ENCODE measurements at regions not wholly inside any gene's neighbourhood (a gene's known extent, or its start where the extent isn't known, plus 50 kb on each side); places are given as distances from the start of the nearest gene placed in this dataset.

DNA sequence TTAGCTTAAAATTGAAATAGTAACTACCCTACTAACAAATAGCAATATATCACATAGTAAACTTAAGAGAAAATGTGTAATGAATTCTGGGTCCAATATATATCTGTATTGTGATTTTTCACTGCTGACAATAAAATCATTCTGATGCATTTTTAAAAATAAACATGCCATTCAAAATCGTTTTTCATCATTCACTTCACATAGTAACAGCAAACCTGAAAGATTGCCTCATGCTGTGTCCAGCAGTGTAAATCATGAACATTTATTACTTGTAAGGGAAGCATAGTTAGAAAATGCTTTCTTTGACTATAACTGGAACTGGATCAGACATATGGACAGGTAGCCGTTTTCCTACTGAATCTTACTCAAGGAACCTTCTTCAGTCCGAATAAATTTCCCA, 446.1 kb downstream of the UTRN start:
- Mint-ChIP-seq H3K36me3 (ENCODE audit: low read depth) (peaks cover 31% of the 10 kb centered on the region), H3K9me3 (no peaks in the 10 kb centered on the region), H3K4me3 (no peak overlapping the region), H3K27ac (no peak overlapping the region), H3K4me1 (ENCODE audit: low read depth) (peaks cover 36% of the 10 kb centered on the region), H3K27me3 (no peaks in the 10 kb centered on the region)

DNA sequence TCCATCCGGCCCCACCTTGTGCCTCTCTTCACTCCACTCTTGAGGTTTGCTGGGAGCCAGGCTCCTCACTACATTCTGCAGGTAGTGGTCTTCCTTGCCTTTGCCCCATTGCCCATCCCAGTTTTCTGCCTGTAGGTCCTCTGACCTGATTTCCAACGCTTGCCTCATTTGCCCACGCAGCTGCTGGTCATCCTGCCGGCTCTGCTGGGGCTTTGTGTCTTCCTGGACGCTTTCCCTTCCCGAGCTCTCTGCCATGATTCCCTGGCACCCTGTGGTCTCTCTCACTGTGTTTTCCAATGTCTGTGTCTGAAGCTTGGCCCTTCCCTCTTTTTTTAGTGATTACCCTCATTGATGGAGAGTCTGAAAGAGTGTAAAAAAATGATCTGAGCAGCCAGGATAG, 451.6 kb downstream of the UTRN start:
- Mint-ChIP-seq H3K4me1 (ENCODE audit: low read depth) (no peaks in the 10 kb centered on the region), H3K27me3 (no peaks in the 10 kb centered on the region), H3K4me3 (no peak overlapping the region), H3K36me3 (ENCODE audit: low read depth) (peaks cover 40% of the 10 kb centered on the region), H3K27ac (no peak overlapping the region), H3K9me3 (no peaks in the 10 kb centered on the region)

DNA sequence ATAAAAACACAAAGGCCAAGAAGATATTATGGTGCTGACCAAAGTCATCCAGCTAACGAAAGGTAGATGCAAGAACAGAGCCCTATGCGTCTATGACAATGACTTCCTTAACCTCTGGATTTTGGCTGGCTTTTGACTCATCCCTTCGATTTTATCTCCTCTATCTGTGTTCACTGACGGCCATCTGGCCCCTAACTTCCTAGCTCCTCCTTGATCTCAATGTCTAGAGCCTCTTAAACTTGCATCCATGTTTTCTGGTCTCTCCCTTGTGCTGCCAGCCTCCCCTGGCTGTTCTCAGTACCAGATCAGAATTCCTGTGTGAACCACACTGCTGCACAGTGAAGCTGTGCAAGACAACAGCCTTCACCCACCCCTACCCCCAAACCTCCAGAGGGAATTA, 452.9 kb downstream of the UTRN start:
- no peak overlapping the region for H3K4me3 Mint-ChIP-seq
- no peaks in the 10 kb centered on the region for H3K4me1 Mint-ChIP-seq (ENCODE audit: low read depth)
- H3K27me3 Mint-ChIP-seq = no peaks in the 10 kb centered on the region
- no peaks in the 10 kb centered on the region for H3K9me3 Mint-ChIP-seq
- H3K36me3 Mint-ChIP-seq (ENCODE audit: low read depth) = peaks cover 41% of the 10 kb centered on the region
- H3K27ac Mint-ChIP-seq = no peak overlapping the region

DNA sequence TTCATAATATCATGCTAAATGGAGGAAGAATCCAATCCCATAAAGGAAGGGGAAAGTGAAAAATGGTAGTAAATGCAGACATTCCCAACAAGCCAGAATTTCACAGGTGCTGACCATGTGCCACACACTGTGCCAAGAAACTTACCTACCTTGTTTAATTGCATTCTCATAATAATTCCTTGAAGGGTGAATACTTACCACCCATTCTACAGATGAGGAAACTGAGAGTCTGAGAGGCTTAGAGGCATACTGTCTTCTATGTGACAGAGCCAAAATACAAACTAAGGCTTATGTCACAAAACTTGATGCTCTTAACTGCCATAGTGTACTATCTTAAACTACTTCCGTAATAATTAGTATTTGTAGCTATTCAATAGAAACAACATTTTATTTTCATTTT, 454.7 kb downstream of the UTRN start:
- no peaks in the 10 kb centered on the region for H3K27me3 Mint-ChIP-seq
- no peak overlapping the region for H3K27ac Mint-ChIP-seq
- no peaks in the 10 kb centered on the region for H3K9me3 Mint-ChIP-seq
- peaks cover 27% of the 10 kb centered on the region for H3K36me3 Mint-ChIP-seq (ENCODE audit: low read depth)
- H3K4me3 Mint-ChIP-seq = no peak overlapping the region
- H3K4me1 Mint-ChIP-seq (ENCODE audit: low read depth) = no peaks in the 10 kb centered on the region

DNA sequence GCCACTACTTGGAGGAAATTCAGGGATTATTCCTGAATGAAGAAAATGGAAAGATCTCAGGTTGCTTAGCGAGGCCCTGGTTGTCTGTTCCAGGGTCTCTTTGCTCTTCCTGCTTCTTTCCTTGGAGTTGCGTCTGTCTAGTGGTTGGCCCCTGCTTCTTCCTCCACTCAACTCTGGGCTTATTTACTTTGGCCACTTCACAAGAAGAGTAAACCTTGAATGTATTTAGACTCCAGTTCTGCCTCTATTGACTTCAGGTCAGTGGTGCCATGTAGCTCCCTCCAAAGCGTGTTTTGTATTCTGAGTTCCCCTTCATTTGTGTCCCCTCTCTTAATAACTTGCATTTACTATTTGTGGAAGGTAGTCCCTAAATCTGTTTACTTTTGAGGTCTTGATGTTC, 456.5 kb downstream of the UTRN start:
- H3K27ac Mint-ChIP-seq = no peak overlapping the region
- H3K27me3 Mint-ChIP-seq = no peaks in the 10 kb centered on the region
- H3K4me3 Mint-ChIP-seq = no peak overlapping the region
- peaks cover 22% of the 10 kb centered on the region for H3K36me3 Mint-ChIP-seq (ENCODE audit: low read depth)
- peaks cover 1% of the 10 kb centered on the region for H3K4me1 Mint-ChIP-seq (ENCODE audit: low read depth)
- no peaks in the 10 kb centered on the region for H3K9me3 Mint-ChIP-seq

DNA sequence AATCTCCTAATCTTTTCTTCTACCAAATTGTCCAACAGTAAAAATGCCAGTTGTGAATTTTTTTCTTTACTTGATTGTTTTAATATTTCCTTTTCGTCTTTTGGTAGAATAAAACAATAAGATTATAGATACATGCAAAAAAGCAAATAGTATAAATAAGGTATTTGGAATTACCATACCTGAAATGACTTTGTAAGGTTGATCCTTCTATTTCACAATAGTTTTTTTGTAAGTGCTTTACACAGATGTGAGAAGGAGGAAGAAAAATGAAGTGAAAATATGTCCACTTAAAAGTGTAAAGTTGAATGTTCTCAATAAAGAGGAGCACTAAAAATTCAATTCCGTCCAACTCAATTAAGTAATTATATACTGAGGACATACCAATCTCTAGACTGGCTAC, 457.6 kb downstream of the UTRN start:
- peaks cover 20% of the 10 kb centered on the region for H3K36me3 Mint-ChIP-seq (ENCODE audit: low read depth)
- H3K9me3 Mint-ChIP-seq = no peaks in the 10 kb centered on the region
- H3K4me1 Mint-ChIP-seq (ENCODE audit: low read depth) = peaks cover 11% of the 10 kb centered on the region
- H3K27me3 Mint-ChIP-seq = no peaks in the 10 kb centered on the region
- H3K4me3 Mint-ChIP-seq = no peak overlapping the region
- no peak overlapping the region for H3K27ac Mint-ChIP-seq

DNA sequence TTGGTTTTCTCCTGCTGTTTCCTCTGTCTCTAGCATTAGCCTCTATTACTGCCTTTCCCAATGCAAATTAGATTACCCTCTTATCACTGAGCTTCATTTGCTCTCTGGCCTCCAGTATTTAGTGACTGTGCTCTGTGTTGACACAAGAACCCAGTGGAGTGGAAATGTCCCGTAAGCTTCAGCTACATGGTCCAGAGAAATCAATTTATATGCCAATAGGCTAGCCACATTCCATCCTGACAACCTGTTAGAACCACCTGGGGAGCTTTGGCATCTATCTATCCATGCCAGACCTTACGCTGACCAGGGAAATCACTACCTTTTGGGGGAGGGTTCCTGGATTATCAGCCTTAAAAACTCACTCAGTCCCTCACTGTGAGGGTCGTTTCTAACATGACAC, 459.6 kb downstream of the UTRN start:
- no peaks in the 10 kb centered on the region for H3K27me3 Mint-ChIP-seq
- H3K4me3 Mint-ChIP-seq = no peak overlapping the region
- H3K4me1 Mint-ChIP-seq (ENCODE audit: low read depth) = peaks cover 11% of the 10 kb centered on the region
- peak overlapping the region; percentile 5 for H3K27ac Mint-ChIP-seq
- no peaks in the 10 kb centered on the region for H3K9me3 Mint-ChIP-seq
- peaks cover 18% of the 10 kb centered on the region for H3K36me3 Mint-ChIP-seq (ENCODE audit: low read depth)

DNA sequence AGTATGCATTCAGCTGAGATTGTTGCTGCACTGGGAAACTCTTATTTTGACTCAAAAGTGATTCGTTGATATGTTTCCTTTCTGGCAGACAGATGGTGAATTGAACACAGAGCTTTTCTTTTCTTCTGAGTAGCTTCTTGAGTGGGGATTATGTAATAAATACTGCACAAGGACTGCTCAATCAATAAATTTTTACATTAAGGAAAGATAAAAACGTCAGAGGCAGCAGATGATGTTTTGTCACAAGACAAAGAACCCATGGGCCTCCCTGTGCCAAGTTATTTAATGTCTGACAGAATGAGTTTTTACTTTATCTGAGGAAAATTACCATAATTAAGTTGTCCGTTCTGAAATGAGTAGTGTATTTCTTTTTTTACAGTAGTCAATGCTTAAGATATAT, 460.3 kb downstream of the UTRN start:
- Mint-ChIP-seq H3K27ac (no peak overlapping the region), H3K36me3 (ENCODE audit: low read depth) (peaks cover 23% of the 10 kb centered on the region), H3K27me3 (no peaks in the 10 kb centered on the region), H3K4me1 (ENCODE audit: low read depth) (peaks cover 11% of the 10 kb centered on the region), H3K4me3 (no peak overlapping the region), H3K9me3 (no peaks in the 10 kb centered on the region)

DNA sequence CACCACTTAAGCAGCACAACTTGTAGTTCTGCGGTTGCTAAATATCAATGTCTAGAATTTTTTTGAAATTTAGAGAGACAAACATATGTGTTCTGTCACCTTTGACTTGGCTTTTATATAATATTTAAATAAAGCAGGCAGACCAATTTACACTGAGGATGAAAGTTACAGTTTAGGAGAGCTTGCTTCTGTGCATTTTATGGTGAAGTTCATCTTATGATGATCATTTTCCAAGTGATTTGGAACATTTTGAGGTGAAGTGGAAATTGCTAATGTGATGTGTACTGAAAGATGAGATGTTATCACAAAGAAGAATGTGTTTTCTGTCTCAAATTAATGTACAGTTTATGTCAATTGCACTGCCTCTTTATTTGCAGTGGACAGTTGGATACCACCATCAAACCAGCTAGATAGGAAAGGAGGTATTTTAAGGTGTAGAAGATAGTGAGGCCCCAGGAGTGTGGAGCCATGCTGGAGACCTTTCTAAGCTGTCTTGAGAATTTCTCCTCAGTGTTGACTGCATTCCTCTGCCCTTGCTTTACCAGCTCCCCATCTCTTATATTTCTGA, 461.9 kb downstream of the UTRN start:
- H3K27ac Mint-ChIP-seq = peak overlapping the region; percentile 69
- no peaks in the 10 kb centered on the region for H3K27me3 Mint-ChIP-seq
- H3K4me3 Mint-ChIP-seq = no peak overlapping the region
- peaks cover 11% of the 10 kb centered on the region for H3K4me1 Mint-ChIP-seq (ENCODE audit: low read depth)
- no peaks in the 10 kb centered on the region for H3K9me3 Mint-ChIP-seq
- H3K36me3 Mint-ChIP-seq (ENCODE audit: low read depth) = peaks cover 22% of the 10 kb centered on the region

DNA sequence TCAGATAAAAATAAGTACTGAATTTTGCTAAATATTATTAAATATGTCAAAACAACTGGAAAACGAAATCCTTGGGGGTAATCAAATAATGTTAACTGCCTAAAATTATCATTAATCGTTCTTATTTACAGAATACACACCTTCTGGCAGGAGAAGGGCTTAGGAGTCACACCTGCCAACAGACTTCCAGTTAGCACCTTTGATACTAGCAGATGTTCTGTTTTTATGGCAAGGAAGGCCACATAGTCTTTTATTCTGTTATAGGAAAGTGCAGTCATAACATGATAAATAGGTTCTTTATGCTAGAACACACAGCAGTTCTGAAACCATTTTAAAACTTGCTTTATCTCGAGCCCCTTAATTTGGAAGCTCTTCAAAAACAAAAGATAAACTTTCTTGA, 464.1 kb downstream of the UTRN start:
- no peak overlapping the region for H3K4me3 Mint-ChIP-seq
- H3K4me1 Mint-ChIP-seq (ENCODE audit: low read depth) = peaks cover 11% of the 10 kb centered on the region
- no peak overlapping the region for H3K27ac Mint-ChIP-seq

DNA sequence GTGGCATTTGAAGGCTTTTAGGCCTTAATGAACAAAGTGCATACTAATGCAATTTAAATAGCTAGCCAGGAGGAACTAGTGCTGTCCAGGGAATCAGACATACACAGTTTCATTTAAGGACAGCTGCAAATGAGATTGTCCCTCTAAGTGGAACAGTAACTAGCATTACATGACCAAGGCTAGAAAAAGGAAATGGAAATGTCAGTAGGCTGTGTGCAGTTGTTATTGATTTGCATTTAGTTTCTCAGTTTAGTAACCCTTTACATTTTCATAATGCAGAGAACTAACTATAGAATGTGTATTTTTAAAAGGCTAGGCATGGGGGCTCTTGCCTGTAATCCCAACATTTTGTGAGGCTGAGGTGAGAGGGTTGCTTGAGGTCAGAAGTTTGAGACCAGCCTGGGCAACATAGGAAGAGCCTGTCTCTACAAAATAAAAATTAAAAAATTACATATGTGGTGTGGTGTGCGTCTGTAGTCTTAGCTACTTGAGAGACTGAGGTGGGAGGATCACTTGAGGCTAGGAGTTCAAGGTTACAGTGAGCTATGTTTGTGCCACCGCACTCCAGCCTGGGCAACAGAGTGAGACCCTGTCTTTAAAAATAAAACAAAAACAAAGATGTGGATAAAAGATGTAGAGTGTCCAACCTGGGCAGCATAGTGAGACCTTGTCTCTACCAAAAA, 468.0 kb downstream of the UTRN start:
- Mint-ChIP-seq H3K4me1 (ENCODE audit: low read depth) (no peaks in the 10 kb centered on the region), H3K27me3 (no peaks in the 10 kb centered on the region), H3K36me3 (ENCODE audit: low read depth) (peaks cover 46% of the 10 kb centered on the region), H3K9me3 (no peaks in the 10 kb centered on the region), H3K4me3 (no peak overlapping the region), H3K27ac (no peak overlapping the region)

More for the DNA sequence above, 464.1 kb downstream of the UTRN start:
- Mint-ChIP-seq H3K27me3 (no peaks in the 10 kb centered on the region), H3K9me3 (no peaks in the 10 kb centered on the region), H3K36me3 (ENCODE audit: low read depth) (peaks cover 37% of the 10 kb centered on the region)

DNA sequence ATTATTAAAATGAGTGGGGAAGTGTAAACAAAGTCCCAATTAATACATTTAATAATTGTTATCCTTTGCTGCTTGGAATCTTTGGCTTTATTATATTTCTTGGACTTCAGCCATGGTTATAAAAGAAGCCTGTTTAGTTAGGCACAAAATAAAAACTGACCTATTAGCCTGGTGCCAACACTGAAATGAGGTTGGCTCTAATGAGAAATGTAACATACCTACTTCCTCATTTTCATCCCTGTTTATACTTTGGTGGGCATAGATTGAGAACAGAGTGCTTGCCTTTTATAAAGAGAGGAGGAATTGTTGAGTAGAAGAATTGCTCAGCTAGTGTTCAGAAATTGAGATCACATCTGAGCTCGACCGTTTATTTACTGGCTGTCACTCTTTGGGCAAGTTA, 471.3 kb downstream of the UTRN start:
- Mint-ChIP-seq H3K36me3 (ENCODE audit: low read depth) (peaks cover 37% of the 10 kb centered on the region), H3K27ac (no peak overlapping the region), H3K4me1 (ENCODE audit: low read depth) (no peaks in the 10 kb centered on the region), H3K9me3 (no peaks in the 10 kb centered on the region), H3K4me3 (no peak overlapping the region), H3K27me3 (no peaks in the 10 kb centered on the region)

DNA sequence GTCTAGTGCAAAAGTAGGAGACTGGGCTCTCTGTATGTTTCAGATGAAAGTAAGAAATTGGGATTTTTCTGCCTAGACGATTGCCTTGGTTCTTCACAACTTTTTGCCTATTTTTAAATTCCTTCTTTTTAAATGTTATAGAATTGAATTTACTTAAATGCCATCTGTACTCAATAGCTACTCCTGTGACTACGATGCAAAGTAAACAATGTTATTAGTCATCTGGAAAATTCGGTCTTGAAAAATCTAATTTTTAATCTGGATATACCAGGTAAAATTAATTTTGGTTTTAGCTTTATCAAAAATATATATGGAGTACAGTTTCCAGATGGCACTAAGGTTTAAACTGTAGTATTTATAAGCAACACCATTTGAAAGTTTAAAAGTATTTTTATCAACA, 472.2 kb downstream of the UTRN start:
- H3K27ac Mint-ChIP-seq = no peak overlapping the region
- H3K4me1 Mint-ChIP-seq (ENCODE audit: low read depth) = no peaks in the 10 kb centered on the region
- peaks cover 36% of the 10 kb centered on the region for H3K36me3 Mint-ChIP-seq (ENCODE audit: low read depth)
- H3K9me3 Mint-ChIP-seq = no peaks in the 10 kb centered on the region
- no peak overlapping the region for H3K4me3 Mint-ChIP-seq
- H3K27me3 Mint-ChIP-seq = no peaks in the 10 kb centered on the region

DNA sequence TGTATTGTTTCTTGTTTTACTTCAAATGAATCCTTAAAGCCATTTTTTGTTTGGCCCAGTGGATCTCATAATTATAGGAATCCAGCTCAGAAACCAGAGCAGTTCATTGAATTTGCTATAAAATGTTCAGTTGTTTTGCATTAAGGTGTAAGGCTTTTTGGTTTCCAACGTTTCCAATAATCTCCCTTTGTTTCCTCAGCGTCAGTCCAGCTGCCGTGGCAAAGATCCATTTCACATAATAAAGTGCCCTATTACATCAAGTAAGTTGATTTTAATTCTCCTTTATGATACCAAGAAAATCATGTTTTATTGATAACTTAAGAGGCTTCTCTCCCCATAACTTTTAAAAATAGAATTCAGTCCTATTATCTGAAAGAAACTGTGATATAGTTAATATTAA, 472.6 kb downstream of the UTRN start:
- peaks cover 36% of the 10 kb centered on the region for H3K36me3 Mint-ChIP-seq (ENCODE audit: low read depth)
- no peak overlapping the region for H3K4me3 Mint-ChIP-seq
- no peak overlapping the region for H3K27ac Mint-ChIP-seq
- no peaks in the 10 kb centered on the region for H3K4me1 Mint-ChIP-seq (ENCODE audit: low read depth)
- H3K9me3 Mint-ChIP-seq = no peaks in the 10 kb centered on the region
- no peaks in the 10 kb centered on the region for H3K27me3 Mint-ChIP-seq

DNA sequence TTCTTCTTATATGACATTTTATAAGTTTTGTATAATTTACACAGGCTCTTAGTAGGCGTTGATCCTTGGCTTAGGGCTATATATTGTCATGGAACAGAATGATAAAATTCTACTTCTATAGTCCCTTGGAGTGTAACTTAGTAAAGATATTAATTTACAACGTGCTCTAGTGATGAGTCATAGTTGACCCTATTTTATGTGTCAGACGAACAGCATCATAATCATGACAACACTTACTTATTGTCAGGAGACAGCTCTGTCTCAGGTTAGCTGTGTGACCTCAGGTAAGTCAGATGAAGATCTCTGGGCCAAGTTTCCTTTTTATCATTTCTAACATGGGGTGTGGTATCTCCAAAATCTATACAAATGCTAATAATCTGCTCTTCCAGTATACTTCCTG, 473.5 kb downstream of the UTRN start:
- H3K9me3 Mint-ChIP-seq = no peaks in the 10 kb centered on the region
- no peaks in the 10 kb centered on the region for H3K27me3 Mint-ChIP-seq
- H3K4me3 Mint-ChIP-seq = no peak overlapping the region
- no peak overlapping the region for H3K27ac Mint-ChIP-seq
- peaks cover 31% of the 10 kb centered on the region for H3K36me3 Mint-ChIP-seq (ENCODE audit: low read depth)
- no peaks in the 10 kb centered on the region for H3K4me1 Mint-ChIP-seq (ENCODE audit: low read depth)

DNA sequence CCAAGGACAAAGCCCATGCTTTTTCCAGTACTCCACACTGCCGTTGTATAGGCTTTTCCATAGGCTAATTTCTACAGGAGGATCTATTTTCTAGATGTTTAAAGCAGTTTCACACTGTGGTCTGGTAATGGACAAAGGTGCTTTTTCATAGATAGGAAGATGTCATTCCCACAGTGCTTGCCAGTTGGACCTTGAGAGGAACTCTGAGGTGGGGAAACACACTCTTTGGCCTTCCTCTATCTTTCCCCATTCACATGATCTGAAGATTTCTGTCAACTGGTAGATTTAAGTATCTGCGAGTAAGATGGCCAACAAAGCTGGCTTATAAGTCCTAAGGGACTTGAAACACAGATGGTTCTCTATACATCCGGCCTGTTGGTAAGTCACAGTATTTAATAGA, 477.3 kb downstream of the UTRN start:
- Mint-ChIP-seq H3K27ac (no peak overlapping the region), H3K4me1 (ENCODE audit: low read depth) (peaks cover 3% of the 10 kb centered on the region), H3K36me3 (ENCODE audit: low read depth) (peaks cover 29% of the 10 kb centered on the region), H3K27me3 (no peaks in the 10 kb centered on the region), H3K9me3 (no peaks in the 10 kb centered on the region), H3K4me3 (no peak overlapping the region)
